HEK293 (cell line): ENCODE measurements at regions not wholly inside any gene's neighbourhood (a gene's known extent, or its start where the extent isn't known, plus 50 kb on each side); places are given as distances from the start of the nearest gene placed in this dataset.

Experiments used
- CTCF ChIA-PET: fragments of 350-600 bp; formaldehyde crosslinking; extraction: SDS; loops from one replicate; lab custom pipeline; 2021; ENCODE audit warnings: antibody characterized with exemption; lab: Yijun Ruan, JAX
- POLR2A ChIA-PET: fragments of 300-600 bp; formaldehyde crosslinking; extraction: SDS; loops from one replicate; lab custom pipeline; 2020; ENCODE audit warnings: antibody characterized with exemption, inconsistent platforms; lab: Yijun Ruan, JAX
- H3K27ac ChIP-seq: fragments of 200-500 bp; sonication (Bioruptor generic); 2 replicates; pipeline ENCODE4 v1.5.1; 2014; ENCODE audit warnings: low read depth, low read length, control low read depth, inconsistent platforms; ENCODE audit errors: extremely low read depth
- H3K36me3 ChIP-seq, 2 experiments: fragments of 200-500 bp in 1 of 2; sonication (Bioruptor generic) in 1 of 2; 1 replicate in 1 of 2; 2 replicates in 1 of 2; pipeline ENCODE4 v1.5.1; 2014 to 2017; ENCODE audit warnings: inconsistent platforms in 2 of 2, low read length in 2 of 2; ENCODE audit not compliant: control insufficient read depth in 2 of 2, insufficient read depth in 1 of 2
- H3K4me1 ChIP-seq: fragments of 200-500 bp; sonication (Bioruptor generic); 2 replicates; pipeline ENCODE4 v1.5.1; 2014; ENCODE audit warnings: mild to moderate bottlenecking, low read length, inconsistent platforms; ENCODE audit not compliant: control insufficient read depth, insufficient read depth
- H3K4me3 ChIP-seq: 2 replicates; pipeline ENCODE4 v1.5.1; 2011; ENCODE audit warnings: low read depth, mild to moderate bottlenecking, control low read depth, low read length, moderate library complexity
- H3K9me3 ChIP-seq: fragments of 200-500 bp; sonication (Bioruptor generic); 2 replicates; pipeline ENCODE4 v1.5.1; 2014; ENCODE audit warnings: low read depth, low read length, inconsistent platforms; ENCODE audit not compliant: control insufficient read depth, insufficient read depth
- EGR2 ChIP-seq: fragments of 450-650 bp; formaldehyde crosslinking; IDR thresholded peaks from 2 replicates; pipeline ENCODE4 v1.5.1; 2016; ENCODE audit warnings: low read depth, missing biosample characterization, missing genetic modification characterization
- FEZF1 ChIP-seq: fragments of 450-650 bp; formaldehyde crosslinking; IDR thresholded peaks from 2 replicates; pipeline ENCODE4 v1.5.1; 2016; ENCODE audit warnings: missing biosample characterization, missing genetic modification characterization
- GLI2 ChIP-seq: fragments of 450-650 bp; formaldehyde crosslinking; IDR thresholded peaks from 2 replicates; pipeline ENCODE4; 2017; ENCODE audit warnings: missing biosample characterization, missing genetic modification characterization, low read depth, borderline replicate concordance
- HOXA7 ChIP-seq: sonication (generic); formaldehyde crosslinking; IDR thresholded peaks from 2 replicates; pipeline ENCODE4 v1.8.1; 2022; ENCODE audit warnings: missing genetic modification reagents, borderline replicate concordance
- SCRT2 ChIP-seq: fragments of 450-650 bp; formaldehyde crosslinking; IDR thresholded peaks from 2 replicates; pipeline ENCODE4 v1.5.1; 2016; ENCODE audit warnings: missing biosample characterization, missing genetic modification characterization
- TRIM28 ChIP-seq: IDR thresholded peaks from 2 replicates; pipeline ENCODE4 v1.6.1; 2011; ENCODE audit warnings: low read length, control low read depth, borderline replicate concordance
- YY2 ChIP-seq: fragments of 450-650 bp; formaldehyde crosslinking; IDR thresholded peaks from 2 replicates; pipeline ENCODE4 v1.5.1; 2016; ENCODE audit warnings: missing biosample characterization, missing genetic modification characterization
- ZNF10 ChIP-seq: fragments of 450-650 bp; formaldehyde crosslinking; IDR thresholded peaks from 2 replicates; pipeline ENCODE4 v1.5.1; 2017; ENCODE audit warnings: missing biosample characterization, missing genetic modification characterization
- ZNF248 ChIP-seq: fragments of 450-650 bp; formaldehyde crosslinking; IDR thresholded peaks from 2 replicates; pipeline ENCODE4 v1.5.1; 2017; ENCODE audit warnings: missing biosample characterization, missing genetic modification characterization
- ZNF350 ChIP-seq: fragments of 450-650 bp; formaldehyde crosslinking; IDR thresholded peaks from 2 replicates; pipeline ENCODE4 v1.5.0; 2017; ENCODE audit warnings: missing biosample characterization, mild to moderate bottlenecking, missing genetic modification characterization
- ZNF521 ChIP-seq: fragments of 450-650 bp; formaldehyde crosslinking; IDR thresholded peaks from 2 replicates; pipeline ENCODE4 v1.5.1; 2017; ENCODE audit warnings: missing biosample characterization, mild to moderate bottlenecking, missing genetic modification characterization
- ZNF555 ChIP-seq: fragments of 450-650 bp; formaldehyde crosslinking; conservative IDR thresholded peaks from 2 replicates; pipeline ENCODE4 v1.5.1; 2017; ENCODE audit warnings: missing biosample characterization, mild to moderate bottlenecking, missing genetic modification characterization, inconsistent platforms
- ZNF768 ChIP-seq: fragments of 450-650 bp; formaldehyde crosslinking; IDR thresholded peaks from 2 replicates; pipeline ENCODE4 v1.5.1; 2018; ENCODE audit warnings: missing biosample characterization, mild to moderate bottlenecking, missing genetic modification characterization
- TF ChIP-seq, protein P1 (sequence below): fragments of 450-650 bp; formaldehyde crosslinking; IDR thresholded peaks from 2 replicates; pipeline ENCODE4 v1.5.1; 2016; ENCODE audit warnings: missing biosample characterization, missing genetic modification characterization
- TF ChIP-seq, protein P2 (sequence below): fragments of 450-650 bp; formaldehyde crosslinking; IDR thresholded peaks from 2 replicates; pipeline ENCODE4 v1.5.1; 2016; ENCODE audit warnings: missing biosample characterization, missing genetic modification characterization
- TF ChIP-seq, protein P3 (sequence below): fragments of 450-650 bp; formaldehyde crosslinking; IDR thresholded peaks from 2 replicates; pipeline ENCODE4 v1.5.1; 2016; ENCODE audit warnings: missing biosample characterization, missing genetic modification characterization
- TF ChIP-seq, protein P4 (sequence below): fragments of 450-650 bp; formaldehyde crosslinking; IDR thresholded peaks from 2 replicates; pipeline ENCODE4 v1.5.1; 2016; ENCODE audit warnings: missing biosample characterization, missing genetic modification characterization

DNA sequence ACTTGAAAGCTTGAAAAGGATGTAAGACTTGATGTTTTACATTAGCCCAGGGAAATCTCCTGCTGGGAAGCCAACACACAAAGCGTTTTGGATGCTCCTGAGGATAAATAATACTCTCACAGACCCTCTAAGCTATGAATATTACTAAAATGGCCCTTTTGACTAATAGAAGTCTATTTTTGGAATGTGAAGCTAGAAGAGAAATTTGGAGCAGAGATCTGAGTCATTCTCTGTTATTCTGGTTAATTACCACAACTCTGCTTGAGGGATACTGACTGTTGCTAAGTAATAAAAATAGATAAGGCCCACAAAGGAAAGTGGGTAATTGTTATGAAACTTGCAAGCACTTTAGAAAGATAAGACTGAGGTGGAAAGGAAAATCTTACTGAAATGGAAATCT, 346.2 kb upstream of the STXBP6 start:
- no peak overlapping the region for H3K27ac ChIP-seq
- ChIA-PET CTCF (interaction anchor here (0.7 to 1.6 kb wide), 4 partner anchors 10 to 686 kb away, joined by 3 to 7 read pairs (median 4); no protein-coding TSS in a partner anchor), POLR2A (no interaction called here)
- no peaks in the 10 kb centered on the region for H3K4me1 ChIP-seq
- H3K36me3 ChIP-seq, result no peaks in the 10 kb centered on the region
- TF ChIP-seq, protein P1, sequence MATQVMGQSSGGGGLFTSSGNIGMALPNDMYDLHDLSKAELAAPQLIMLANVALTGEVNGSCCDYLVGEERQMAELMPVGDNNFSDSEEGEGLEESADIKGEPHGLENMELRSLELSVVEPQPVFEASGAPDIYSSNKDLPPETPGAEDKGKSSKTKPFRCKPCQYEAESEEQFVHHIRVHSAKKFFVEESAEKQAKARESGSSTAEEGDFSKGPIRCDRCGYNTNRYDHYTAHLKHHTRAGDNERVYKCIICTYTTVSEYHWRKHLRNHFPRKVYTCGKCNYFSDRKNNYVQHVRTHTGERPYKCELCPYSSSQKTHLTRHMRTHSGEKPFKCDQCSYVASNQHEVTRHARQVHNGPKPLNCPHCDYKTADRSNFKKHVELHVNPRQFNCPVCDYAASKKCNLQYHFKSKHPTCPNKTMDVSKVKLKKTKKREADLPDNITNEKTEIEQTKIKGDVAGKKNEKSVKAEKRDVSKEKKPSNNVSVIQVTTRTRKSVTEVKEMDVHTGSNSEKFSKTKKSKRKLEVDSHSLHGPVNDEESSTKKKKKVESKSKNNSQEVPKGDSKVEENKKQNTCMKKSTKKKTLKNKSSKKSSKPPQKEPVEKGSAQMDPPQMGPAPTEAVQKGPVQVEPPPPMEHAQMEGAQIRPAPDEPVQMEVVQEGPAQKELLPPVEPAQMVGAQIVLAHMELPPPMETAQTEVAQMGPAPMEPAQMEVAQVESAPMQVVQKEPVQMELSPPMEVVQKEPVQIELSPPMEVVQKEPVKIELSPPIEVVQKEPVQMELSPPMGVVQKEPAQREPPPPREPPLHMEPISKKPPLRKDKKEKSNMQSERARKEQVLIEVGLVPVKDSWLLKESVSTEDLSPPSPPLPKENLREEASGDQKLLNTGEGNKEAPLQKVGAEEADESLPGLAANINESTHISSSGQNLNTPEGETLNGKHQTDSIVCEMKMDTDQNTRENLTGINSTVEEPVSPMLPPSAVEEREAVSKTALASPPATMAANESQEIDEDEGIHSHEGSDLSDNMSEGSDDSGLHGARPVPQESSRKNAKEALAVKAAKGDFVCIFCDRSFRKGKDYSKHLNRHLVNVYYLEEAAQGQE, result no peak
- TF ChIP-seq, protein P2, sequence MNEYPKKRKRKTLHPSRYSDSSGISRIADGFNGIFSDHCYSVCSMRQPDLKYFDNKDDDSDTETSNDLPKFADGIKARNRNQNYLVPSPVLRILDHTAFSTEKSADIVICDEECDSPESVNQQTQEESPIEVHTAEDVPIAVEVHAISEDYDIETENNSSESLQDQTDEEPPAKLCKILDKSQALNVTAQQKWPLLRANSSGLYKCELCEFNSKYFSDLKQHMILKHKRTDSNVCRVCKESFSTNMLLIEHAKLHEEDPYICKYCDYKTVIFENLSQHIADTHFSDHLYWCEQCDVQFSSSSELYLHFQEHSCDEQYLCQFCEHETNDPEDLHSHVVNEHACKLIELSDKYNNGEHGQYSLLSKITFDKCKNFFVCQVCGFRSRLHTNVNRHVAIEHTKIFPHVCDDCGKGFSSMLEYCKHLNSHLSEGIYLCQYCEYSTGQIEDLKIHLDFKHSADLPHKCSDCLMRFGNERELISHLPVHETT (tag by site-specific recombination), result no peak
- no peak for TF ChIP-seq YY2 (tag by site-specific recombination)
- no peak for TF ChIP-seq ZNF248 (tag by site-specific recombination)
- TF ChIP-seq ZNF350 (tag by site-specific recombination), result no peak
- TF ChIP-seq EGR2 (tag by site-specific recombination), result no peak
- TF ChIP-seq SCRT2 (tag by site-specific recombination), result no peak
- no peak for TF ChIP-seq GLI2 (tag by site-specific recombination)
- TF ChIP-seq, protein P3, sequence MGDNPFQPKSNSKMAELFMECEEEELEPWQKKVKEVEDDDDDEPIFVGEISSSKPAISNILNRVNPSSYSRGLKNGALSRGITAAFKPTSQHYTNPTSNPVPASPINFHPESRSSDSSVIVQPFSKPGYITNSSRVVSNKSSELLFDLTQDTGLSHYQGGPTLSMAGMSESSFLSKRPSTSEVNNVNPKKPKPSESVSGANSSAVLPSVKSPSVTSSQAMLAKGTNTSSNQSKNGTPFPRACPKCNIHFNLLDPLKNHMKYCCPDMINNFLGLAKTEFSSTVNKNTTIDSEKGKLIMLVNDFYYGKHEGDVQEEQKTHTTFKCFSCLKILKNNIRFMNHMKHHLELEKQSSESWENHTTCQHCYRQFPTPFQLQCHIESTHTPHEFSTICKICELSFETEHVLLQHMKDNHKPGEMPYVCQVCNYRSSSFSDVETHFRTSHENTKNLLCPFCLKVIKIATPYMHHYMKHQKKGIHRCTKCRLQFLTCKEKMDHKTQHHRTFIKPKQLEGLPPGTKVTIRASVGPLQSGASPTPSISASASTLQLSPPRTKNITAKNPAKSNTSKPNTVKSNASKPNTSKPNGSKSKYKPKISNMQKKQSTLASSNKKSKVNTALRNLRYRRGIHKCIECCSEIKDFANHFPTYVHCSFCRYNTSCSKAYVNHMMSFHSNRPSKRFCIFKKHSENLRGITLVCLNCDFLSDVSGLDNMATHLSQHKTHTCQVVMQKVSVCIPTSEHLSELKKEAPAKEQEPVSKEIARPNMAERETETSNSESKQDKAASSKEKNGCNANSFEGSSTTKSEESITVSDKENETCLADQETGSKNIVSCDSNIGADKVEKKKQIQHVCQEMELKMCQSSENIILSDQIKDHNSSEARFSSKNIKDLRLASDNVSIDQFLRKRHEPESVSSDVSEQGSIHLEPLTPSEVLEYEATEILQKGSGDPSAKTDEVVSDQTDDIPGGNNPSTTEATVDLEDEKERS (tag by site-specific recombination), result no peak
- H3K9me3 ChIP-seq, result no peaks in the 10 kb centered on the region
- no peak overlapping the region for H3K4me3 ChIP-seq

DNA sequence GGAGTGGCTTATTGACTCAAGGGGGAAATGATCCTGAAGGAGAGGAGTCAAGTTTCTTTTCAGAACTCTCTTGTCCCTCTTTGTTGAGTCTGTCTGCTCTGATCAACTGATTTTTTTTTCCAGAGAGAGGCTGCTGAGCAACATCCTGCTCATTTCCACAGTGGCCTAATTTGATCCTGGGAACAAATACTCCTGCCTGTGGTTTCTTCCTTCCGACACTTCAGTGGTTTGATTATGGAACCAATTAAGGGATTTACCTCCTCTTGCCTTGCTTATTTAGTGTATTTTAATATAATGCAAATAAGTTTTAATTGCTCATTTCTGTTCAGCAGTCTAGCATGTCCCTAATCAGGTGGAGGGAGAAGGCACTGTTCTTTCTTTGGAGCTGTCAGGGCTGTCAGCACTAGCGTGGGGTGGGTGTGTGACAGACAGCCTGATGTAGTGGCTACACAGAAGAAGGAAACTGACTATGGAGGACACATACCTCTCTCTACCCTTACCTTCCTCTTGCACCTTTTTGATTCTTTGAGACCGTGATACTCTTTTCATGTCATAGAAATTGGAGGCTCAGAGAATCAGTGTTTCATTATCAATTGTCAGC, 344.9 kb upstream of the STXBP6 start:
- CTCF ChIA-PET, result no interaction called here

More for the DNA sequence above, 344.9 kb upstream of the STXBP6 start:
- Histone ChIP-seq H3K27ac (no peak overlapping the region), H3K4me3 (no peak overlapping the region), H3K4me1 (no peaks in the 10 kb centered on the region), H3K9me3 (no peaks in the 10 kb centered on the region), H3K36me3 (no peaks in the 10 kb centered on the region)
- TF ChIP-seq, protein P4, sequence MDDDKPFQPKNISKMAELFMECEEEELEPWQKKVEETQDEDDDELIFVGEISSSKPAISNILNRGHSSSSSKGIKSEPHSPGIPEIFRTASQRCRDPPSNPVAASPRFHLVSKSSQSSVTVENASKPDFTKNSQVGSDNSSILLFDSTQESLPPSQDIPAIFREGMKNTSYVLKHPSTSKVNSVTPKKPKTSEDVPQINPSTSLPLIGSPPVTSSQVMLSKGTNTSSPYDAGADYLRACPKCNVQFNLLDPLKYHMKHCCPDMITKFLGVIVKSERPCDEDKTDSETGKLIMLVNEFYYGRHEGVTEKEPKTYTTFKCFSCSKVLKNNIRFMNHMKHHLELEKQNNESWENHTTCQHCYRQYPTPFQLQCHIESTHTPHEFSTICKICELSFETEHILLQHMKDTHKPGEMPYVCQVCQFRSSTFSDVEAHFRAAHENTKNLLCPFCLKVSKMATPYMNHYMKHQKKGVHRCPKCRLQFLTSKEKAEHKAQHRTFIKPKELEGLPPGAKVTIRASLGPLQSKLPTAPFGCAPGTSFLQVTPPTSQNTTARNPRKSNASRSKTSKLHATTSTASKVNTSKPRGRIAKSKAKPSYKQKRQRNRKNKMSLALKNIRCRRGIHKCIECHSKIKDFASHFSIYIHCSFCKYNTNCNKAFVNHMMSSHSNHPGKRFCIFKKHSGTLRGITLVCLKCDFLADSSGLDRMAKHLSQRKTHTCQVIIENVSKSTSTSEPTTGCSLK, result no peak
- no peak for TF ChIP-seq ZNF768
- no peak for TF ChIP-seq ZNF10 (tag by site-specific recombination)
- no peak for TF ChIP-seq HOXA7 (CRISPR knock-in tag)
- TF ChIP-seq FEZF1 (tag by site-specific recombination), result no peak
- TF ChIP-seq ZNF555 (tag by site-specific recombination), result no peak
- TF ChIP-seq ZNF521 (tag by site-specific recombination), result no peak
- no peak for TF ChIP-seq TRIM28
- POLR2A ChIA-PET, result no interaction called here
